ENCODE measurements at regions not wholly inside any gene's neighbourhood (a gene's known extent, or its start where the extent isn't known, plus 50 kb on each side); places are given as distances from the start of the nearest gene placed in this dataset.

- Mint-ChIP-seq H3K4me3 (no peak overlapping the region), H3K27me3 (ENCODE audit: insufficient read depth, low read depth, poor library complexity) (no peaks in the 10 kb centered on the region), H3K36me3 (ENCODE audit: low read depth) (no peaks in the 10 kb centered on the region), H3K4me1 (no peaks in the 10 kb centered on the region), H3K9me3 (peaks cover 5% of the 10 kb centered on the region; the same call in 1 of the 3 replicates), H3K27ac (no peak overlapping the region)
- Histone ChIP-seq H3K9me2 (ENCODE audit: insufficient read depth) (no peaks in the 10 kb centered on the region), H3K79me2 (replicated peaks; ENCODE audit: insufficient read depth) (no peaks in the 10 kb centered on the region), H2AFZ (no peak overlapping the region), H3F3A (replicated peaks; ENCODE audit: low read depth) (no peaks in the 10 kb centered on the region), H3K27me3 (ENCODE audit: insufficient read depth) (no peaks in the 10 kb centered on the region), H3K27ac (ENCODE audit: low read depth) (no peak overlapping the region), H4K20me1 (replicated peaks; ENCODE audit: insufficient read depth) (no peaks in the 10 kb centered on the region), H3K36me3 (ENCODE audit: insufficient read depth) (no peaks in the 10 kb centered on the region), H3K4me3 (no peak overlapping the region), H3K4me1 (ENCODE audit: insufficient read depth) (no peaks in the 10 kb centered on the region), H3K4me2 (no peak overlapping the region)
- DNase-seq (ENCODE audit: low spot score) (no peak), ATAC-seq (no peak)
- TF ChIP-seq, protein P1, sequence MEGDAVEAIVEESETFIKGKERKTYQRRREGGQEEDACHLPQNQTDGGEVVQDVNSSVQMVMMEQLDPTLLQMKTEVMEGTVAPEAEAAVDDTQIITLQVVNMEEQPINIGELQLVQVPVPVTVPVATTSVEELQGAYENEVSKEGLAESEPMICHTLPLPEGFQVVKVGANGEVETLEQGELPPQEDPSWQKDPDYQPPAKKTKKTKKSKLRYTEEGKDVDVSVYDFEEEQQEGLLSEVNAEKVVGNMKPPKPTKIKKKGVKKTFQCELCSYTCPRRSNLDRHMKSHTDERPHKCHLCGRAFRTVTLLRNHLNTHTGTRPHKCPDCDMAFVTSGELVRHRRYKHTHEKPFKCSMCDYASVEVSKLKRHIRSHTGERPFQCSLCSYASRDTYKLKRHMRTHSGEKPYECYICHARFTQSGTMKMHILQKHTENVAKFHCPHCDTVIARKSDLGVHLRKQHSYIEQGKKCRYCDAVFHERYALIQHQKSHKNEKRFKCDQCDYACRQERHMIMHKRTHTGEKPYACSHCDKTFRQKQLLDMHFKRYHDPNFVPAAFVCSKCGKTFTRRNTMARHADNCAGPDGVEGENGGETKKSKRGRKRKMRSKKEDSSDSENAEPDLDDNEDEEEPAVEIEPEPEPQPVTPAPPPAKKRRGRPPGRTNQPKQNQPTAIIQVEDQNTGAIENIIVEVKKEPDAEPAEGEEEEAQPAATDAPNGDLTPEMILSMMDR (conservative IDR thresholded peaks at IDR 0.05; ENCODE audit: low read depth in 2 of 2): no peak
- no peak for TF ChIP-seq ZNF114 (CRISPR knock-in tag; IDR thresholded peaks at IDR 0.05)
- TF ChIP-seq JUNB (IDR thresholded peaks at IDR 0.05; ENCODE audit: unreplicated experiment): no peak
- no peak for TF ChIP-seq EZH2 (IDR thresholded peaks at IDR 0.05; ENCODE audit: low read depth, unreplicated experiment)
- no peak for TF ChIP-seq CREB1 (CRISPR knock-in tag; IDR thresholded peaks at IDR 0.05; ENCODE audit: low read depth)
- TF ChIP-seq ZNF331 (CRISPR knock-in tag; IDR thresholded peaks at IDR 0.05; ENCODE audit: low read depth): no peak
- TF ChIP-seq POLR2AphosphoS5 (IDR thresholded peaks at IDR 0.05; ENCODE audit: low read depth): no peak
- no peak for TF ChIP-seq ETS1 (IDR thresholded peaks at IDR 0.05)
- no peak for TF ChIP-seq EZH2phosphoT487 (IDR thresholded peaks at IDR 0.05; ENCODE audit: unreplicated experiment)
These were observed 61.5 kb upstream of the CTIF start for GRCh38 chr18:48477348-48477747.

- no peaks in the 10 kb centered on the region for H3K79me2 ChIP-seq (replicated peaks; ENCODE audit: insufficient read depth)
- H4K20me1 ChIP-seq (replicated peaks; ENCODE audit: insufficient read depth): no peaks in the 10 kb centered on the region
- Mint-ChIP-seq H3K27me3 (ENCODE audit: insufficient read depth, low read depth, poor library complexity) (no peaks in the 10 kb centered on the region), H3K4me3 (no peak overlapping the region), H3K9me3 (peaks cover 9% of the 10 kb centered on the region; the same call in 1 of the 3 replicates), H3K27ac (no peak overlapping the region), H3K4me1 (no peaks in the 10 kb centered on the region), H3K36me3 (ENCODE audit: low read depth) (no peaks in the 10 kb centered on the region)
- no peak for DNase-seq (ENCODE audit: low spot score)
- H3K4me2 ChIP-seq: no peak overlapping the region
- H3K27me3 ChIP-seq (ENCODE audit: insufficient read depth): no peaks in the 10 kb centered on the region
- H3K36me3 ChIP-seq (ENCODE audit: insufficient read depth): no peaks in the 10 kb centered on the region
- ATAC-seq: no peak
- no peak overlapping the region for H3K4me3 ChIP-seq
- no peaks in the 10 kb centered on the region for H3K4me1 ChIP-seq (ENCODE audit: insufficient read depth)
- no peaks in the 10 kb centered on the region for H3K9me2 ChIP-seq (ENCODE audit: insufficient read depth)
- no peak overlapping the region for H3K27ac ChIP-seq (ENCODE audit: low read depth)
- no peak overlapping the region for H2AFZ ChIP-seq
- TF ChIP-seq CREB1 (CRISPR knock-in tag; IDR thresholded peaks at IDR 0.05; ENCODE audit: low read depth): no peak
- no peaks in the 10 kb centered on the region for H3F3A ChIP-seq (replicated peaks; ENCODE audit: low read depth)
These were observed 62.3 kb upstream of the CTIF start for GRCh38 chr18:48476550-48476917.
